A673 (cell line): ENCODE measurements at regions not wholly inside any gene's neighbourhood (a gene's known extent, or its start where the extent isn't known, plus 50 kb on each side); places are given as distances from the start of the nearest gene placed in this dataset.

Experiments
- BruUV-seq: library from RNA; stranded (reverse); fragments of 400-500 nt; replicated peaks from 2 replicates; lab custom pipeline; 2021; lab: Mats Ljungman, UMichigan
- CTCF ChIA-PET: fragments of 300-600 bp; sonication (Branson Sonifier 250); formaldehyde crosslinking; loops from one replicate; lab custom pipeline; 2022; ENCODE audit warnings: antibody characterized with exemption; lab: Charles Lee
- POLR2A ChIA-PET: fragments of 300-600 bp; sonication (Branson Sonifier 250); formaldehyde crosslinking; loops from one replicate; lab custom pipeline; 2022; ENCODE audit warnings: antibody characterized with exemption; ENCODE audit not compliant: low non-redundant PET; lab: Charles Lee
- DNase-seq: peaks from one replicate; pipeline ENCODE4 v3.0.0-alpha.2; 2015; ENCODE audit warnings: low spot score
- H3K27ac ChIP-seq: fragments of 200-600 bp; sonication (generic); 2 replicates; pipeline ENCODE4 v1.5.1; 2016; ENCODE audit warnings: mixed run types, low read depth, mild to moderate bottlenecking, mixed read lengths, antibody characterized with exemption, low read length; ENCODE audit not compliant: poor library complexity, severe bottlenecking
- H3K27me3 ChIP-seq: fragments of 200-600 bp; sonication (generic); replicated peaks from 2 replicates; pipeline ENCODE4 v1.6.1; 2017; ENCODE audit warnings: mixed run types, low read depth, mild to moderate bottlenecking, mixed read lengths, antibody characterized with exemption, low read length; ENCODE audit not compliant: insufficient read depth, poor library complexity
- H3K36me3 ChIP-seq: fragments of 200-600 bp; sonication (generic); 2 replicates; pipeline ENCODE4 v1.6.1; 2016; ENCODE audit warnings: mixed run types, mild to moderate bottlenecking, mixed read lengths, antibody characterized with exemption, low read length; ENCODE audit not compliant: insufficient read depth, poor library complexity, severe bottlenecking
- H3K4me1 ChIP-seq: fragments of 200-600 bp; sonication (generic); 2 replicates; pipeline ENCODE4 v1.6.1; 2017; ENCODE audit warnings: mixed run types, mild to moderate bottlenecking, mixed read lengths, antibody characterized with exemption, low read length; ENCODE audit not compliant: insufficient read depth, poor library complexity, severe bottlenecking
- H3K4me3 ChIP-seq: fragments of 200-600 bp; sonication (generic); 2 replicates; pipeline ENCODE4 v1.5.1; 2016; ENCODE audit warnings: low read depth, mixed run types, mild to moderate bottlenecking, mixed read lengths, low read length; ENCODE audit not compliant: poor library complexity, severe bottlenecking
- H3K9me3 ChIP-seq: fragments of 200-600 bp; sonication (generic); 2 replicates; pipeline ENCODE4 v1.6.1; 2016; ENCODE audit warnings: mixed run types, low read depth, mild to moderate bottlenecking, mixed read lengths, antibody characterized with exemption, low read length; ENCODE audit not compliant: poor library complexity, severe bottlenecking
- CTCF ChIP-seq: fragments of 300-800, 200-600 bp; sonication (generic); conservative IDR thresholded peaks from 2 replicates; pipeline ENCODE4 v1.5.1; 2017; ENCODE audit warnings: low read depth, mild to moderate bottlenecking, antibody characterized with exemption, low read length, moderate library complexity, mixed read lengths
- EZH2 ChIP-seq: fragments of 200-600 bp; sonication (generic); IDR thresholded peaks from 2 replicates; pipeline ENCODE4 v1.6.1; 2017; ENCODE audit warnings: borderline replicate concordance, low read depth, mild to moderate bottlenecking, mixed read lengths, antibody characterized with exemption, low read length; ENCODE audit not compliant: poor library complexity, severe bottlenecking
- intact Hi-C: fragments of 100-400 bp; cut with micrococcal nuclease; formaldehyde crosslinking; loops from one replicate; pipeline ENCODE4 v1.10.0; 2022; ENCODE audit not compliant: unreplicated experiment

GRCh38 chrX:23603501-23603900, 63.8 kb upstream of the PRDX4 start:
- TF ChIP-seq CTCF (no peak), EZH2 (no peak)
- POLR2A ChIA-PET = no interaction called here
- no peaks in the 10 kb centered on the region for H3K36me3 ChIP-seq
- intact Hi-C loops = no loop called here
- H3K27me3 ChIP-seq = no peaks in the 10 kb centered on the region
- H3K9me3 ChIP-seq = no peaks in the 10 kb centered on the region
- no TSS peak for BruUV-seq
- CTCF ChIA-PET = no interaction called here
- no peak overlapping the region for H3K27ac ChIP-seq
- H3K4me1 ChIP-seq = no peaks in the 10 kb centered on the region
- H3K4me3 ChIP-seq = no peak overlapping the region
- no peak for DNase-seq

- TF ChIP-seq CTCF = no peak
- no peaks in the 10 kb centered on the region for H3K4me1 ChIP-seq
- H3K9me3 ChIP-seq = no peaks in the 10 kb centered on the region
- ChIA-PET POLR2A (no interaction called here), CTCF (no interaction called here)
- H3K27ac ChIP-seq = no peak overlapping the region
- H3K4me3 ChIP-seq = no peak overlapping the region
- no peaks in the 10 kb centered on the region for H3K36me3 ChIP-seq
- no TSS peak for BruUV-seq
- intact Hi-C loops = loop anchor here (10.0 kb wide), 1 partner anchor 1476 kb away; no protein-coding TSS in a partner anchor
- DNase-seq = no peak
- no peaks in the 10 kb centered on the region for H3K27me3 ChIP-seq
Observed at GRCh38 chrX:23610495-23610894, 56.8 kb upstream of the PRDX4 start.

- POLR2A ChIA-PET = no interaction called here
- H3K4me1 ChIP-seq = no peaks in the 10 kb centered on the region
- CTCF ChIA-PET = no interaction called here
Observed at GRCh38 chrX:23612846-23613245, 54.4 kb upstream of the PRDX4 start.

More at GRCh38 chrX:23612846-23613245, 54.4 kb upstream of the PRDX4 start:
- Histone ChIP-seq H3K36me3 (no peaks in the 10 kb centered on the region), H3K4me3 (no peak overlapping the region), H3K9me3 (no peaks in the 10 kb centered on the region), H3K27ac (no peak overlapping the region), H3K27me3 (no peaks in the 10 kb centered on the region)
- no peak for TF ChIP-seq CTCF
- no peak for TF ChIP-seq EZH2
- DNase-seq = no peak
- BruUV-seq = no TSS peak
- intact Hi-C loops = loop anchor here (10.0 kb wide), 1 partner anchor 1478 kb away; no protein-coding TSS in a partner anchor
